ENCODE measurements at regions not wholly inside any gene's neighbourhood (a gene's known extent, or its start where the extent isn't known, plus 50 kb on each side); places are given as distances from the start of the nearest gene placed in this dataset.

GRCh38 chr3:157618886-157619285, 115.7 kb upstream of the VEPH1 start:
- TF ChIP-seq CTCF (IDR thresholded peaks at IDR 0.05) = no peak
- no peak for TF ChIP-seq POLR2A (IDR thresholded peaks at IDR 0.05)
